GM12872 (cell line): ENCODE measurements at regions not wholly inside any gene's neighbourhood (a gene's known extent, or its start where the extent isn't known, plus 50 kb on each side); places are given as distances from the start of the nearest gene placed in this dataset.

ENCODE experiments used
- TF ChIP-seq, protein P1 (sequence below): IDR thresholded peaks from 3 replicates; pipeline ENCODE4 v1.5.1; 2011; ENCODE audit warnings: low read depth, mild to moderate bottlenecking, low read length, moderate library complexity; ENCODE audit not compliant: insufficient read depth

- TF ChIP-seq, protein P1, sequence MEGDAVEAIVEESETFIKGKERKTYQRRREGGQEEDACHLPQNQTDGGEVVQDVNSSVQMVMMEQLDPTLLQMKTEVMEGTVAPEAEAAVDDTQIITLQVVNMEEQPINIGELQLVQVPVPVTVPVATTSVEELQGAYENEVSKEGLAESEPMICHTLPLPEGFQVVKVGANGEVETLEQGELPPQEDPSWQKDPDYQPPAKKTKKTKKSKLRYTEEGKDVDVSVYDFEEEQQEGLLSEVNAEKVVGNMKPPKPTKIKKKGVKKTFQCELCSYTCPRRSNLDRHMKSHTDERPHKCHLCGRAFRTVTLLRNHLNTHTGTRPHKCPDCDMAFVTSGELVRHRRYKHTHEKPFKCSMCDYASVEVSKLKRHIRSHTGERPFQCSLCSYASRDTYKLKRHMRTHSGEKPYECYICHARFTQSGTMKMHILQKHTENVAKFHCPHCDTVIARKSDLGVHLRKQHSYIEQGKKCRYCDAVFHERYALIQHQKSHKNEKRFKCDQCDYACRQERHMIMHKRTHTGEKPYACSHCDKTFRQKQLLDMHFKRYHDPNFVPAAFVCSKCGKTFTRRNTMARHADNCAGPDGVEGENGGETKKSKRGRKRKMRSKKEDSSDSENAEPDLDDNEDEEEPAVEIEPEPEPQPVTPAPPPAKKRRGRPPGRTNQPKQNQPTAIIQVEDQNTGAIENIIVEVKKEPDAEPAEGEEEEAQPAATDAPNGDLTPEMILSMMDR = peak; percentile 97
These were observed 156.2 kb downstream of the MELK start for GRCh38 chr9:36728651-36729520.

- TF ChIP-seq, protein P1 = no peak
These were observed 157.2 kb downstream of the MELK start for GRCh38 chr9:36729906-36730305.

- TF ChIP-seq, protein P1 = no peak
These were observed 157.7 kb downstream of the MELK start for GRCh38 chr9:36730414-36730813.

GRCh38 chr9:36731068-36731956 lies 158.6 kb downstream of the MELK start:
- TF ChIP-seq, protein P1 = no peak

GRCh38 chr9:36734737-36735136 lies 162.0 kb downstream of the MELK start:
- TF ChIP-seq, protein P1 = no peak

DNA sequence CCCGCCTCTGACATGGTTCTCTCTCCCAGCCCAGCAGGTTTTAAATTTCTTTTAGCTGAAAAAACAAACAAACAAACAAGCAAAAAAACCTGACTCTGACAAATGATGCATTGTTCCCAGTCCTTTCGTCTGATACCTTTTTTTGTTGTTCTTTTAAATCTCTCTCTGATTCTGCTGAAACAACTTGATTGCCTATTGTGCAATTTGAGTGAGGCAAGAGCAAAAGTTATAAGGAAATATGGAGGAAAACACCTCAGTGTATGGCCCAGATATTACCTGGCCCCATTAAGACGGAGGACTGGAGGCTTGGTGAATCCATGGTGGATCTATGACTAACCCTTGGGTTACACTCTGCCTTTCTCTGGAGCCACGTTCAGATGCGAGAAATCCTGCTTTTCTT lies 164.0 kb downstream of the MELK start:
- TF ChIP-seq, protein P1 = no peak

DNA sequence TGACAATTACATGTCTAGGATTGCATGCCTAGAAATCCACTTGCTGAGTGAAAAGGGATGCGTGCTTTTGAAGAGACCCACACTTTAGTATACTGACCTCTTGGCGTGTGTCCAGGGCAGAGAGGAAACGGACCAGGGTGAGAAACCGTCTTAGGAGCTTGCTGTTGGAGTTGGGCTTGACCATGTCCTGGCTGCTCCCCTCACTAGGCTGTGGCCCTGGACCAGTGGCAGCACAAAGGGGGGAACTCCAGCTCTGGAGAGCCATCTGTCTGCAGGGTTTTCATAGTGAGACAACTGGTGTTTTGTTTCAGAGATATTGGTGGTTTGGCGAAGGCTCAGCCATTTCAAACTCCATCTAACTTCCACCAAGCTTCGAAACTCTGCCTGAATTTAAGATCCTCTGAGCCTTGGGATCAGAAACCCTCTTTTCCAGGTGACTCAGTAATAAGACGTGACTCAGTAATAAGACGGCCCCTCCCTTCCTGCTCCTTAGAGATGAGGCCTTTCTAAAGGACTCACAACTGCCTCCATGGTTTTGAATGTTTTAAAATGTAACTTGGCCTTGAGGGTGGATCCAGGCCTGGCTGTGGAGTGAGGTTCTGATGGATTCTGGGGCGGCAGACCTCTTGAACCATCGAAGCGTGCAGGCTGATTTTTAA lies 165.8 kb downstream of the MELK start:
- TF ChIP-seq, protein P1 = no peak
